Fibroblast of lung (primary cell): ENCODE measurements at regions not wholly inside any gene's neighbourhood (a gene's known extent, or its start where the extent isn't known, plus 50 kb on each side); places are given as distances from the start of the nearest gene placed in this dataset.

Source experiments
- DNase-seq, 2 donors: peaks; one replicate each; pipeline versions ENCODE4 v3.0.0 to v3.0.0-alpha.2; 2010; ENCODE audit warnings: low read depth in 2 of 2
- H2AFZ ChIP-seq: 2 replicates; pipeline ENCODE4 v1.5.1; 2012; ENCODE audit warnings: low read length, control low read depth, inconsistent platforms
- H3K27ac ChIP-seq: 2 replicates; pipeline ENCODE4 v1.5.1; 2011; ENCODE audit warnings: low read length, control low read depth; ENCODE audit not compliant: insufficient read depth
- H3K27me3 ChIP-seq: 2 replicates; pipeline ENCODE4 v1.5.1; 2011; ENCODE audit warnings: mild to moderate bottlenecking, low read length; ENCODE audit not compliant: control insufficient read depth, insufficient read depth
- H3K36me3 ChIP-seq: 2 replicates; pipeline ENCODE4 v1.5.1; 2011; ENCODE audit warnings: low read length; ENCODE audit not compliant: control insufficient read depth, insufficient read depth
- H3K4me1 ChIP-seq: 2 replicates; pipeline ENCODE4 v1.5.1; 2011; ENCODE audit warnings: low read length; ENCODE audit not compliant: control insufficient read depth, insufficient read depth; ENCODE audit errors: extremely low read depth
- H3K4me2 ChIP-seq: 2 replicates; pipeline ENCODE4 v1.5.1; 2011; ENCODE audit warnings: low read length, control low read depth; ENCODE audit not compliant: insufficient read depth; ENCODE audit errors: extremely low read depth
- H3K4me3 ChIP-seq, 4 experiments: fragments of 200-600 bp in 1 of 4; sonication (generic) in 1 of 4; replicated peaks in 1 of 4; 2 replicates each; pipeline ENCODE4 v1.5.1; 2011 to 2016; ENCODE audit warnings: low read length in 4 of 4, low read depth in 3 of 4, mild to moderate bottlenecking in 3 of 4, control low read depth in 2 of 4, inconsistent platforms in 1 of 4, mixed read lengths in 1 of 4; ENCODE audit not compliant: insufficient read depth in 1 of 4; ENCODE audit errors: control extremely low read depth in 1 of 4
- H3K79me2 ChIP-seq: 2 replicates; pipeline ENCODE4 v1.5.1; 2012; ENCODE audit warnings: mild to moderate bottlenecking, low read length, inconsistent platforms; ENCODE audit not compliant: control insufficient read depth, insufficient read depth
- H3K9ac ChIP-seq: 2 replicates; pipeline ENCODE4 v1.5.1; 2011; ENCODE audit warnings: mild to moderate bottlenecking, low read length, control low read depth; ENCODE audit not compliant: insufficient read depth
- H3K9me3 ChIP-seq: 2 replicates; pipeline ENCODE4 v1.5.1; 2012; ENCODE audit warnings: low read depth, low read length; ENCODE audit not compliant: control insufficient read depth, insufficient read depth
- H4K20me1 ChIP-seq: 2 replicates; pipeline ENCODE4 v1.5.1; 2011; ENCODE audit warnings: low read length; ENCODE audit not compliant: control insufficient read depth, insufficient read depth; ENCODE audit errors: extremely low read depth
- EZH2 ChIP-seq: IDR thresholded peaks from 2 replicates; pipeline ENCODE4 v1.5.1; 2012; ENCODE audit warnings: low read length, control low read depth, mild to moderate bottlenecking; ENCODE audit errors: missing control alignments
- TF ChIP-seq, protein P1 (sequence below), 2 donors: IDR thresholded peaks in 1 of 2; conservative IDR thresholded peaks in 1 of 2; 1 replicate in 1 of 2; 2 replicates in 1 of 2; pipeline ENCODE4 v1.5.1; 2011 to 2012; ENCODE audit warnings: low read length in 2 of 2, control low read depth in 1 of 2, inconsistent platforms in 1 of 2, low read depth in 1 of 2, mild to moderate bottlenecking in 1 of 2

GRCh38 chr11:127339376-127339775 lies 338.8 kb upstream of the KIRREL3 start:
- no peak for TF ChIP-seq EZH2
- TF ChIP-seq, protein P1, sequence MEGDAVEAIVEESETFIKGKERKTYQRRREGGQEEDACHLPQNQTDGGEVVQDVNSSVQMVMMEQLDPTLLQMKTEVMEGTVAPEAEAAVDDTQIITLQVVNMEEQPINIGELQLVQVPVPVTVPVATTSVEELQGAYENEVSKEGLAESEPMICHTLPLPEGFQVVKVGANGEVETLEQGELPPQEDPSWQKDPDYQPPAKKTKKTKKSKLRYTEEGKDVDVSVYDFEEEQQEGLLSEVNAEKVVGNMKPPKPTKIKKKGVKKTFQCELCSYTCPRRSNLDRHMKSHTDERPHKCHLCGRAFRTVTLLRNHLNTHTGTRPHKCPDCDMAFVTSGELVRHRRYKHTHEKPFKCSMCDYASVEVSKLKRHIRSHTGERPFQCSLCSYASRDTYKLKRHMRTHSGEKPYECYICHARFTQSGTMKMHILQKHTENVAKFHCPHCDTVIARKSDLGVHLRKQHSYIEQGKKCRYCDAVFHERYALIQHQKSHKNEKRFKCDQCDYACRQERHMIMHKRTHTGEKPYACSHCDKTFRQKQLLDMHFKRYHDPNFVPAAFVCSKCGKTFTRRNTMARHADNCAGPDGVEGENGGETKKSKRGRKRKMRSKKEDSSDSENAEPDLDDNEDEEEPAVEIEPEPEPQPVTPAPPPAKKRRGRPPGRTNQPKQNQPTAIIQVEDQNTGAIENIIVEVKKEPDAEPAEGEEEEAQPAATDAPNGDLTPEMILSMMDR (conservative IDR thresholded peaks at IDR 0.05 in 1 of 2, IDR thresholded peaks at IDR 0.05 in 1 of 2; ENCODE audit: low read depth in 1 of 2, low read length in 2 of 2) = no peak
- Histone ChIP-seq H4K20me1 (no peaks in the 10 kb centered on the region), H3K79me2 (no peaks in the 10 kb centered on the region), H3K27me3 (no peaks in the 10 kb centered on the region), H2AFZ (no peak overlapping the region), H3K9ac (no peak overlapping the region), H3K4me1 (no peaks in the 10 kb centered on the region), H3K36me3 (no peaks in the 10 kb centered on the region), H3K4me3 (no peak overlapping the region), H3K27ac (no peak overlapping the region), H3K4me2 (no peak overlapping the region), H3K9me3 (no peaks in the 10 kb centered on the region)
- DNase-seq = no peak

GRCh38 chr11:127338380-127339259 lies 338.1 kb upstream of the KIRREL3 start:
- TF ChIP-seq EZH2 = no peak
- TF ChIP-seq, protein P1 (conservative IDR thresholded peaks at IDR 0.05 in 1 of 2, IDR thresholded peaks at IDR 0.05 in 1 of 2; ENCODE audit: low read depth in 1 of 2, low read length in 2 of 2) = no peak
- Histone ChIP-seq H3K79me2 (no peaks in the 10 kb centered on the region), H3K27me3 (no peaks in the 10 kb centered on the region), H3K4me1 (no peaks in the 10 kb centered on the region), H3K27ac (no peak overlapping the region), H3K4me2 (no peak overlapping the region), H3K4me3 (no peak overlapping the region), H3K36me3 (no peaks in the 10 kb centered on the region), H4K20me1 (no peaks in the 10 kb centered on the region), H3K9ac (no peak overlapping the region), H3K9me3 (no peaks in the 10 kb centered on the region), H2AFZ (no peak overlapping the region)
- DNase-seq = no peak

DNA sequence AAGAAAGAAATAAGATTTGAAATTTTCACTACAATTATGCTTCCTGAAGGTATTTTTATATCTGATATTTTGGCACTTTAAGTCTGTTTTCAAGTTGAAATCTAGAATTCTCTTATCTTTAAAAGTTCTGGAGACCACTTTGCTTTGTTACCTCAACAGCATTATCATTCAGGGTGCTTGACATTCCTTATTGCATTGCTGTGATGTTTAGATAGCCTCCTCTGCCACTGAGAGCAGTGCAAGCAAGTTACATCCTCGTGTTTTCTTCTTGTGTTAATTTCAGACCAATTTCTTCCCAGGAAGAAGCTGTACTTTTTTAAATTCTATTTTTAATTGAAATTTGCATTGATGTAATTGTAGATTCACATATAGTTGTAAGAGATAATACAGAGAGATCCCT lies 333.9 kb upstream of the KIRREL3 start:
- no peaks in the 10 kb centered on the region for H3K4me1 ChIP-seq
- H3K27ac ChIP-seq = no peak overlapping the region
- no peaks in the 10 kb centered on the region for H3K79me2 ChIP-seq
- H3K4me3 ChIP-seq = no peak overlapping the region
- H3K9ac ChIP-seq = no peak overlapping the region
- TF ChIP-seq EZH2 = no peak
- TF ChIP-seq, protein P1 (conservative IDR thresholded peaks at IDR 0.05 in 1 of 2, IDR thresholded peaks at IDR 0.05 in 1 of 2; ENCODE audit: low read depth in 1 of 2, low read length in 2 of 2) = no peak
- H2AFZ ChIP-seq = no peak overlapping the region
- no peaks in the 10 kb centered on the region for H3K9me3 ChIP-seq
- no peaks in the 10 kb centered on the region for H3K36me3 ChIP-seq
- H3K27me3 ChIP-seq = no peaks in the 10 kb centered on the region
- no peaks in the 10 kb centered on the region for H4K20me1 ChIP-seq
- H3K4me2 ChIP-seq = no peak overlapping the region
- DNase-seq = no peak
